WTC11 (cell line): ENCODE measurements at regions not wholly inside any gene's neighbourhood (a gene's known extent, or its start where the extent isn't known, plus 50 kb on each side); places are given as distances from the start of the nearest gene placed in this dataset.

ENCODE experiments used
- ATAC-seq: fragments of 200-7000 bp; cut with Tn5 transposase; 2 replicates; pipeline ENCODE4 v1.10.0; 2021; ENCODE audit warnings: mild to moderate bottlenecking, moderate library complexity
- CTCF ChIA-PET: fragments of 300-600 bp; sonication (Branson Sonifier 250); formaldehyde crosslinking; loops from one replicate; lab custom pipeline; 2021; ENCODE audit warnings: antibody characterized with exemption; lab: Charles Lee
- POLR2A ChIA-PET: fragments of 350-600 bp; sonication (Branson Sonifier 250); formaldehyde crosslinking; loops from one replicate; lab custom pipeline; 2021; ENCODE audit warnings: antibody characterized with exemption; lab: Charles Lee
- DNase-seq: peaks from one replicate; pipeline ENCODE4 v3.0.0; 2021; ENCODE audit warnings: low spot score
- H3K27ac Mint-ChIP-seq: 2 replicates; pipeline ENCODE4 v1.8.0; 2021; ENCODE audit warnings: mixed read lengths
- H3K27me3 Mint-ChIP-seq: 2 replicates; pipeline ENCODE4 v1.8.0; 2021; ENCODE audit warnings: low read depth, mild to moderate bottlenecking, moderate library complexity, mixed read lengths
- H3K36me3 Mint-ChIP-seq: 2 replicates; pipeline ENCODE4 v1.8.0; 2021; ENCODE audit warnings: mixed read lengths
- H3K4me1 Mint-ChIP-seq: 2 replicates; pipeline ENCODE4 v1.8.0; 2022; ENCODE audit warnings: mixed read lengths
- H3K4me3 Mint-ChIP-seq: 2 replicates; pipeline ENCODE4 v1.8.0; 2021; ENCODE audit warnings: mild to moderate bottlenecking, moderate library complexity, mixed read lengths
- H3K9me3 Mint-ChIP-seq: 2 replicates; pipeline ENCODE4 v1.8.0; 2021; ENCODE audit warnings: mixed read lengths
- ARID4B ChIP-seq: sonication (generic); formaldehyde crosslinking; IDR thresholded peaks from 2 replicates; pipeline ENCODE4 v1.8.0; 2023; ENCODE audit warnings: missing genetic modification reagents, mild to moderate bottlenecking, borderline replicate concordance
- CTCF ChIP-seq: fragments of 200-600 bp; IDR thresholded peaks from 2 replicates; pipeline ENCODE4 v1.8.0; 2022; ENCODE audit warnings: antibody characterized with exemption
- HMGA2 ChIP-seq: fragments of 250-450 bp; sonication (Bioruptor Pico); IDR thresholded peaks from 2 replicates; pipeline ENCODE4 v1.4.0; 2021; ENCODE audit warnings: mild to moderate bottlenecking, moderate library complexity
- IRF2 ChIP-seq: sonication (generic); formaldehyde crosslinking; IDR thresholded peaks from 2 replicates; pipeline ENCODE4 v1.8.0; 2022; ENCODE audit warnings: low read depth, missing genetic modification reagents, borderline replicate concordance
- NFATC4 ChIP-seq: fragments of 250-450 bp; sonication (Bioruptor Pico); IDR thresholded peaks from 2 replicates; pipeline ENCODE4 v1.9.0; 2021; ENCODE audit warnings: mild to moderate bottlenecking
- NFYB ChIP-seq: sonication (generic); formaldehyde crosslinking; conservative IDR thresholded peaks from 2 replicates; pipeline ENCODE4 v1.8.0; 2022; ENCODE audit warnings: low read depth, missing genetic modification reagents
- SP1 ChIP-seq: sonication (generic); formaldehyde crosslinking; conservative IDR thresholded peaks from 2 replicates; pipeline ENCODE4 v1.8.1; 2022; ENCODE audit warnings: missing genetic modification reagents
- TEAD1 ChIP-seq: sonication (generic); formaldehyde crosslinking; IDR thresholded peaks from 2 replicates; pipeline ENCODE4 v1.8.0; 2022; ENCODE audit warnings: mild to moderate bottlenecking, missing genetic modification reagents
- ZMAT4 ChIP-seq: fragments of 250-450 bp; sonication (Bioruptor Pico); IDR thresholded peaks from 2 replicates; pipeline ENCODE4 v1.9.0; 2021; ENCODE audit warnings: mild to moderate bottlenecking
- ZNF121 ChIP-seq: sonication (generic); formaldehyde crosslinking; IDR thresholded peaks from 2 replicates; pipeline ENCODE4 v1.8.0; 2023; ENCODE audit warnings: missing genetic modification reagents
- ZNF219 ChIP-seq: sonication (generic); formaldehyde crosslinking; IDR thresholded peaks from 2 replicates; pipeline ENCODE4 v1.8.0; 2023; ENCODE audit warnings: missing genetic modification reagents, mild to moderate bottlenecking, borderline replicate concordance
- ZNF232 ChIP-seq: sonication (generic); formaldehyde crosslinking; IDR thresholded peaks from 2 replicates; pipeline ENCODE4 v1.8.0; 2022; ENCODE audit warnings: mild to moderate bottlenecking, missing genetic modification reagents
- ZNF263 ChIP-seq: sonication (generic); formaldehyde crosslinking; IDR thresholded peaks from 2 replicates; pipeline ENCODE4 v1.8.1; 2022; ENCODE audit warnings: low read depth, mild to moderate bottlenecking, moderate library complexity, missing genetic modification reagents
- ZNF317 ChIP-seq: sonication (generic); formaldehyde crosslinking; IDR thresholded peaks from 2 replicates; pipeline ENCODE4 v1.8.1; 2023; ENCODE audit warnings: low read depth, mild to moderate bottlenecking, moderate library complexity, missing genetic modification reagents, borderline replicate concordance
- ZNF671 ChIP-seq: fragments of 250-450 bp; sonication (Bioruptor Pico); IDR thresholded peaks from 2 replicates; pipeline ENCODE4 v1.8.0; 2021; ENCODE audit warnings: mild to moderate bottlenecking
- TF ChIP-seq, protein P1 (sequence below): sonication (generic); formaldehyde crosslinking; IDR thresholded peaks from 2 replicates; pipeline ENCODE4 v1.8.1; 2022; ENCODE audit warnings: missing genetic modification reagents, borderline replicate concordance
- TF ChIP-seq, protein P2 (sequence below): fragments of 250-450 bp; sonication (Bioruptor Pico); conservative IDR thresholded peaks from 2 replicates; pipeline ENCODE4 v1.9.0; 2021; ENCODE audit warnings: mild to moderate bottlenecking
- TF ChIP-seq, protein P3 (sequence below): sonication (generic); formaldehyde crosslinking; IDR thresholded peaks from 2 replicates; pipeline ENCODE4 v1.8.0; 2023; ENCODE audit warnings: mild to moderate bottlenecking, missing genetic modification reagents

DNA sequence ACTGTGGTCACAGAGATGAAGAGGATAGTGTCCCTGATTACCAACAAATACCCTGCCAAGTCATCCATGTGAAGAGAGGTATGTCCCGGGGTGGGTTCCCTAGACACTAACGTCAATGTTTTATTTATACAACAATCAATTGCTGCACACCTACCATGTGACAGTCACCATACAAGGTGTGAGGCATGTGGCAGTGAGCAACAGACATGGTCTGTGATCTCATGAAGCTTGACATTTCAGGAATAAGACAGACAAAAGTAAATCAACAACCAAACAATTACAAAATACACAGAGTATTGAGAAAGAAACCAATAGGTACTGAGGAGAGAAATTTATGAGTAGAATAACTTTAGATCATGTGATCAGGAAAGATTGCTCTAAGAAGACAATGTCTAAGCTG, 268.6 kb downstream of the MRTFB start (continued):
- no peak for TF ChIP-seq CTCF
- TF ChIP-seq ZNF263: no peak
- TF ChIP-seq, protein P1, sequence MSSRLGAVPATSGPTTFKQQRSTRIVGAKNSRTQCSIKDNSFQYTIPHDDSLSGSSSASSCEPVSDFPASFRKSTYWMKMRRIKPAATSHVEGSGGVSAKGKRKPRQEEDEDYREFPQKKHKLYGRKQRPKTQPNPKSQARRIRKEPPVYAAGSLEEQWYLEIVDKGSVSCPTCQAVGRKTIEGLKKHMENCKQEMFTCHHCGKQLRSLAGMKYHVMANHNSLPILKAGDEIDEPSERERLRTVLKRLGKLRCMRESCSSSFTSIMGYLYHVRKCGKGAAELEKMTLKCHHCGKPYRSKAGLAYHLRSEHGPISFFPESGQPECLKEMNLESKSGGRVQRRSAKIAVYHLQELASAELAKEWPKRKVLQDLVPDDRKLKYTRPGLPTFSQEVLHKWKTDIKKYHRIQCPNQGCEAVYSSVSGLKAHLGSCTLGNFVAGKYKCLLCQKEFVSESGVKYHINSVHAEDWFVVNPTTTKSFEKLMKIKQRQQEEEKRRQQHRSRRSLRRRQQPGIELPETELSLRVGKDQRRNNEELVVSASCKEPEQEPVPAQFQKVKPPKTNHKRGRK: no peak
- TF ChIP-seq HMGA2 (CRISPR knock-in tag): no peak
- no peak for TF ChIP-seq ARID4B

DNA sequence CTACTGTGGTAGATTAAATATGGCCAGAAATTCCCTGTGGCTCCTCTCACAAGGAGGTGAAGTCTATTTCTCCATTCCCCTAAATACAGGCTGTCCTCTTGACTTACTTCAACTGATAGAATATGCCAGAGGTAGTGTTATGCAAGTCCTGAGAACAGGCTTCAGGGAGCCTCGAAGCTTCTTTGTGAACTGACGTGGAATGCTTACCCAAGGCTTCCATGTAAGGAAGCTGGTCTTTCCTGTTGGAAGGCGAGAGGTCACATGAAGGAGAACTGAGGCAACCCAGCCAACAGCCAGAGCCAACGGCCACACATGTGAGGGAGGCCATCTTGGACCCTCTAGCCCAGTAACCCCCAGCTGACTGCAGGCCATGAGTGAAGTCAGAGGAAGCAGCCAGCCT, 267.9 kb downstream of the MRTFB start:
- Mint-ChIP-seq H3K27me3 (peaks cover 3% of the 10 kb centered on the region; the same call in 1 of the 2 replicates), H3K9me3 (peaks cover 26% of the 10 kb centered on the region), H3K4me3 (no peak overlapping the region), H3K4me1 (no peaks in the 10 kb centered on the region), H3K36me3 (peaks cover 4% of the 10 kb centered on the region; the same call in 1 of the 2 replicates), H3K27ac (no peak overlapping the region)
- POLR2A ChIA-PET: no interaction called here
- DNase-seq: no peak
- ATAC-seq: no peak
- CTCF ChIA-PET: no interaction called here
- TF ChIP-seq ZNF219 (CRISPR knock-in tag): no peak
- TF ChIP-seq, protein P2, sequence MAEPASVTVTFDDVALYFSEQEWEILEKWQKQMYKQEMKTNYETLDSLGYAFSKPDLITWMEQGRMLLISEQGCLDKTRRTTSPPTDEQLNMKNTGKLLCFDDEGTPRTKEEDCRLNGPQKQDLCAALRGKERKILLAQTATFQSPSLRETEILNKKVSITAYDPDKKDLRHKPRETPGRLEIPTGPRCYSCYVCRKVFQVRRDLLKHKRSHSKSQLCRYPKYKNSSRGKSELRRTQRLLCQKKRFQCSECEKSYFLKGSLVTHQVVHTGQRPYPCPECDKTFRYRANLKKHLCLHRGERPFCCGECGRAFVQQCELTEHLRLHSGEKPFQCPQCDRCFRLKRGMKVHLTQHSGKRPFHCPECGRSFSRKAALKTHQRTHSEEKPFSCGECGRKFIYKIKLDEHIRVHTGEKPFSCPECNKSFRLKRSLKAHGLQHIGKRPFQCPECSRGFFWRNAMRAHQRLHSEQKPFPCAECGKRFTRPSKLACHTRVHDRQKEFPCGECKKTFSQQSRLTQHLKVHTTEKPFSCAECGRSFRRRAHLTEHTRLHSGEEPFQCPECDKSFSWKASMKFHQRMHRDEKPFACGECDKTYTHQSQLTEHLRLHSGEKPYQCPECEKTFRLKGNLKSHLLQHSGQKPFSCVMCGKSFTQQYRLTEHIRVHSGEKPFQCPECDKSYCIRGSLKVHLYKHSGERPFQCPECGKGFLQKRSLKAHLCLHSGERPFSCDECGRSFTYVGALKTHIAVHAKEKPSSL (CRISPR knock-in tag): no peak
- no peak for TF ChIP-seq ZNF317 (CRISPR knock-in tag)
- TF ChIP-seq IRF2 (CRISPR knock-in tag): no peak
- no peak for TF ChIP-seq TEAD1 (CRISPR knock-in tag)
- no peak for TF ChIP-seq ZNF671 (CRISPR knock-in tag)
- no peak for TF ChIP-seq ZNF232
- TF ChIP-seq NFYB (CRISPR knock-in tag): no peak
- no peak for TF ChIP-seq ARID4B
- TF ChIP-seq, protein P3, sequence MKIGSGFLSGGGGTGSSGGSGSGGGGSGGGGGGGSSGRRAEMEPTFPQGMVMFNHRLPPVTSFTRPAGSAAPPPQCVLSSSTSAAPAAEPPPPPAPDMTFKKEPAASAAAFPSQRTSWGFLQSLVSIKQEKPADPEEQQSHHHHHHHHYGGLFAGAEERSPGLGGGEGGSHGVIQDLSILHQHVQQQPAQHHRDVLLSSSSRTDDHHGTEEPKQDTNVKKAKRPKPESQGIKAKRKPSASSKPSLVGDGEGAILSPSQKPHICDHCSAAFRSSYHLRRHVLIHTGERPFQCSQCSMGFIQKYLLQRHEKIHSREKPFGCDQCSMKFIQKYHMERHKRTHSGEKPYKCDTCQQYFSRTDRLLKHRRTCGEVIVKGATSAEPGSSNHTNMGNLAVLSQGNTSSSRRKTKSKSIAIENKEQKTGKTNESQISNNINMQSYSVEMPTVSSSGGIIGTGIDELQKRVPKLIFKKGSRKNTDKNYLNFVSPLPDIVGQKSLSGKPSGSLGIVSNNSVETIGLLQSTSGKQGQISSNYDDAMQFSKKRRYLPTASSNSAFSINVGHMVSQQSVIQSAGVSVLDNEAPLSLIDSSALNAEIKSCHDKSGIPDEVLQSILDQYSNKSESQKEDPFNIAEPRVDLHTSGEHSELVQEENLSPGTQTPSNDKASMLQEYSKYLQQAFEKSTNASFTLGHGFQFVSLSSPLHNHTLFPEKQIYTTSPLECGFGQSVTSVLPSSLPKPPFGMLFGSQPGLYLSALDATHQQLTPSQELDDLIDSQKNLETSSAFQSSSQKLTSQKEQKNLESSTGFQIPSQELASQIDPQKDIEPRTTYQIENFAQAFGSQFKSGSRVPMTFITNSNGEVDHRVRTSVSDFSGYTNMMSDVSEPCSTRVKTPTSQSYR (CRISPR knock-in tag): no peak
- TF ChIP-seq NFATC4 (CRISPR knock-in tag): no peak
- TF ChIP-seq SP1: no peak
- no peak for TF ChIP-seq ZNF121 (CRISPR knock-in tag)
- TF ChIP-seq ZMAT4 (CRISPR knock-in tag): no peak
